Testis (tissue), 2 donors: ENCODE measurements at regions not wholly inside any gene's neighbourhood (a gene's known extent, or its start where the extent isn't known, plus 50 kb on each side); places are given as distances from the start of the nearest gene placed in this dataset.
A peak's percentile ranks its signal among the peaks of the same experiment; 100 is the strongest.

Experiments used
- DNase-seq: peaks from one replicate; pipeline ENCODE4 v3.0.0-alpha.2; 2019
- H3K27ac ChIP-seq, 2 donors: fragments of 200-600 bp; sonication (generic); one replicate each; pipeline ENCODE4 v1.5.1; 2019
- H3K27me3 ChIP-seq: fragments of 200-600 bp; sonication (generic); one replicate; pipeline ENCODE4 v1.5.1; 2019
- H3K36me3 ChIP-seq: fragments of 200-600 bp; sonication (generic); one replicate; pipeline ENCODE4 v1.5.1; 2017; ENCODE audit warnings: low read depth; ENCODE audit errors: missing control alignments
- H3K4me1 ChIP-seq: fragments of 200-600 bp; sonication (generic); one replicate; pipeline ENCODE4 v1.5.1; 2019
- H3K4me3 ChIP-seq, 2 donors: fragments of 200-600 bp; sonication (generic); one replicate each; pipeline ENCODE4 v1.5.1; 2017 to 2019
- H3K9me3 ChIP-seq: fragments of 200-600 bp; sonication (generic); one replicate; pipeline ENCODE4 v1.5.1; 2017
- CTCF ChIP-seq, 3 experiments: fragments of 450-650 bp in 2 of 3; fragments of 200-600 bp in 1 of 3; sonication (generic) in 1 of 3; IDR thresholded peaks; one replicate each; pipeline ENCODE4 v1.5.1; 2016 to 2019; ENCODE audit warnings: antibody characterized with exemption in 3 of 3, mild to moderate bottlenecking in 2 of 3, moderate library complexity in 1 of 3
- POLR2A ChIP-seq: fragments of 450-650 bp; IDR thresholded peaks from one replicate; pipeline ENCODE4 v1.6.1; 2017; ENCODE audit warnings: antibody characterized with exemption, mild to moderate bottlenecking, moderate library complexity
- WGBS, 2 donors: methylation state at CpG; one replicate each; pipeline ENCODE4 v1.1.5; 2018; 5-methylcytosine and 5-hydroxymethylcytosine counted together
- intact Hi-C: fragments of 100-400 bp; cut with DNase I; formaldehyde crosslinking; loops from one replicate; pipeline ENCODE4 v1.15.1; 2023; ENCODE audit warnings: low total_unique reads

GRCh38 chr1:193417403-193417802, 231.0 kb upstream of the B3GALT2 start:
- no peaks in the 10 kb centered on the region for H3K27me3 ChIP-seq
- H3K9me3 ChIP-seq, result no peaks in the 10 kb centered on the region
- H3K4me3 ChIP-seq, result no peak overlapping the region
- no peaks in the 10 kb centered on the region for H3K36me3 ChIP-seq
- no peak for DNase-seq
- intact Hi-C loops, result no loop called here
- TF ChIP-seq POLR2A (no peak), CTCF (IDR thresholded peaks at IDR 0.05) (no peak)
- peak overlapping the region; percentile 21 for H3K27ac ChIP-seq
- 81 to 92% methylated on average over 1 of the region's 1 CpG for WGBS, 2 donors
- H3K4me1 ChIP-seq, result peaks cover 3% of the 10 kb centered on the region

- peaks cover 8% of the 10 kb centered on the region for H3K4me1 ChIP-seq
- no peaks in the 10 kb centered on the region for H3K9me3 ChIP-seq
- no peaks in the 10 kb centered on the region for H3K27me3 ChIP-seq
- H3K4me3 ChIP-seq, result no peak overlapping the region
- 90 to 92% methylated on average over 7 of the region's 7 CpGs for WGBS, 2 donors
- DNase-seq, result no peak
- intact Hi-C loops, result no loop called here
- TF ChIP-seq CTCF (IDR thresholded peaks at IDR 0.05) (no peak), POLR2A (no peak)
- no peaks in the 10 kb centered on the region for H3K36me3 ChIP-seq
- no peak overlapping the region for H3K27ac ChIP-seq
Observed at GRCh38 chr1:193416226-193417024, 230.0 kb upstream of the B3GALT2 start.

DNA sequence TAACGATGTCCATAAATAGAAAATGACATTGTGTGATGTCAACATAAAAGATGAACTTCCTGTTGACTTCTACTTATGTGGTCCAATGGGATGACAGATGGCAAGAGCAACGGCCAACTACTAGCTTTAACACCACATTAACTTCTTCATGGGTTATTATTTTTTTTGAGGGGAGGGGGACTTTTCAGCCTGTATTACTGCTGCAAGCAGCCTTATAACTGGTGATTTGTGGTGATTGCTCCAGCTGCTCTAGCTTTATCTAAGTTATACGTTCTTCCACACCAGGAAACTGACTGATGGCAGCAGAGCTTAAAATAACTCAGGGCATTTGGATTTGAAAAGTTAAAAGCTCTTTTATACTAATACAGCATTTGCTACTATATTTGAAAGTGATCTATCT, 228.8 kb upstream of the B3GALT2 start:
- H3K27ac ChIP-seq, result no peak overlapping the region
- 63 to 66% methylated on average over 3 of the region's 3 CpGs for WGBS, 2 donors
- TF ChIP-seq POLR2A, result no peak
- no peak for TF ChIP-seq CTCF (IDR thresholded peaks at IDR 0.05)
- H3K4me1 ChIP-seq, result peaks cover 11% of the 10 kb centered on the region
- DNase-seq, result no peak
- H3K36me3 ChIP-seq, result no peaks in the 10 kb centered on the region
- intact Hi-C loops, result no loop called here
- H3K27me3 ChIP-seq, result no peaks in the 10 kb centered on the region
- no peak overlapping the region for H3K4me3 ChIP-seq
- H3K9me3 ChIP-seq, result no peaks in the 10 kb centered on the region

DNA sequence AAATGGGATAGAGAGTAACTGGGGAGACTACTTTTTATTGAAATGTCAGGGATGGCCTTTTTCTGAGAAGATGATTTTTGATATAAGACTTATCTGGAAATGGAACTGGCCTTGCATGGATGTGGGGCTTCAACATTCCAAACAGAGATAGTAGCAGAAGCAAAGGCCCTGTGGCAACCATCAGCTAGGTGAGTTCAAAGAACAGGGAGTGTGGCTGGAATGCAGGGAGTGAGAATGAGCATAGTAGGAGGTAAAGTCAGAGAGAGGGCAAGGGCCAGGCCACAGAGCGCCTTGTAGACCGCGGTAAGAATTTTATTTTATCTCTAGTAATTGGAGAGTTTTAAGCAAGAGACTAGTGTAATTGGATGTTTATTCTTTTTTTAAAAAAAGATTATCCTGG, 227.0 kb upstream of the B3GALT2 start:
- no peak for TF ChIP-seq CTCF (IDR thresholded peaks at IDR 0.05)
- no peak for TF ChIP-seq POLR2A
- WGBS, 2 donors, result 92 to 97% methylated on average over 3 of the region's 3 CpGs
- no peak for DNase-seq

DNA sequence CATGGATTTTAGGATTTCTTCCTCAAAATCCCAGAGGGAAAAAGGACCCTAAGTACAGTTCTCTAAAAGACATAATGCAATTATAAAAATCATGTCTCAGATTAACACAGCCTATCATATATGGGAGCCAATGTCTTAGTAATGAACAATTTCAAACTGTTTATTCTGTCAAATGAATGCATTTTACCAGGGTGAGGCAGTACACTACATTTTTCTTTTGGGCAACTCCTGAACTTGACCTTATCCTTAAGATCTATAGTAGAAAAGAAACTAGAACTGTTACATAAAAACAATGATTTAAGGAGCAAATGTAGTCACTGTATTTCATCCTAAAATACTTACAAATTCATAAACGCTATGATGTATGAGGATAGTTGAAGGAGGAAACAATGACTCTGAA, 226.3 kb upstream of the B3GALT2 start:
- intact Hi-C loops, result no loop called here
- 80 to 82% methylated on average over 1 of the region's 1 CpG for WGBS, 2 donors
- no peak for DNase-seq
- Histone ChIP-seq H3K36me3 (no peaks in the 10 kb centered on the region), H3K9me3 (no peaks in the 10 kb centered on the region), H3K4me3 (no peak overlapping the region), H3K27ac (no peak overlapping the region), H3K4me1 (peaks cover 27% of the 10 kb centered on the region), H3K27me3 (no peaks in the 10 kb centered on the region)
- no peak for TF ChIP-seq POLR2A
- no peak for TF ChIP-seq CTCF (IDR thresholded peaks at IDR 0.05)

More for the DNA sequence above, 227.0 kb upstream of the B3GALT2 start:
- intact Hi-C loops, result no loop called here
- Histone ChIP-seq H3K36me3 (no peaks in the 10 kb centered on the region), H3K4me1 (peaks cover 21% of the 10 kb centered on the region), H3K27ac (no peak overlapping the region), H3K9me3 (no peaks in the 10 kb centered on the region), H3K27me3 (no peaks in the 10 kb centered on the region), H3K4me3 (no peak overlapping the region)
